Sciatic nerve (tissue), 2 donors: ENCODE measurements at regions not wholly inside any gene's neighbourhood (a gene's known extent, or its start where the extent isn't known, plus 50 kb on each side); places are given as distances from the start of the nearest gene placed in this dataset.

Source experiments
- ATAC-seq: fragments of 200-7000 bp; cut with Tn5 transposase; one replicate; pipeline ENCODE4 v1.9.1; 2020; ENCODE audit warnings: mild to moderate bottlenecking, moderate library complexity
- DNase-seq: peaks from one replicate; pipeline ENCODE4 v3.0.0-alpha.2; 2020; ENCODE audit warnings: low spot score
- intact Hi-C: fragments of 100-400 bp; cut with DNase I; formaldehyde crosslinking; loops from one replicate; pipeline ENCODE4 v1.14.2; 2022
- donor health status: DM: no; HTN: no; CAD: no.
- donor health status: DM: no; HTN: no; CAD: no.

DNA sequence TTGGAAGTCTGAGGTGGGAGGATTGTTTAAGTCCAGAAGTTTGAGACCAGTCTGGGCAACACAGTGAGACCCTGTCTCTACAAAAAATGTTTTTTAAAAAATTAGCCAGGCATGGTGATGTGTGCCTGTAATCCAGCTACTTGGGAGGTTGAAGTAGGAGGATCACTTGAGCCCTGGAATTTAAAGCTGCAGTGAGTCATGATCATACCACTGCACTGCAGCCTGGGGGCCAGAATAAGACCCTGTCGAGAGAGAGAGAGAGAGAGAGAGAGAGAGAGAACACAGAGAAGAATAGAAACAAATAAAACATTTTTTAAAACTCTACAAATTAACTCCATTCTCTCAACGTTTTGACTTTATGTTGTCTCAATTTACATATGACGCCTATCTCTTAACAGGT lies 111.8 kb downstream of the BARX1 start:
- intact Hi-C loops = no loop called here
- no peak for ATAC-seq
- no peak for DNase-seq

DNA sequence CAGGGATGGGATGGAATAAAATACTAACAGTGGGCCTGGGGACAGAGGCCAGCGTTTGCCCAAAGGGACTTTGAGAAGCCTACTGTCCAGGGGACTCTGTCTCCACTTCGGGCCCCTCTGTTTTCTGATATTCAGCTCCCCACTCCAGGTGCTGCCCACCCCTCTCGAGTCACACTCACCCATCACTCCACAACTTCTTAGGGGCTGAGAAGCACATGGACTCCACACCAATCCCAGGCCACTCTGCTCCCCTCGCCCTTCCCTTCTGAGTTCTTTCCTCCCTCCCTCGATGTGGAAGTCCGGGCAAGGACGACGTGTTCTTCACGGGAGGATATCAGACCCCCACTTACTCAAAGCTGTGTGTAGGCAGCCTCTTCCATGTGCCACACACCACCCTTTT lies 124.5 kb downstream of the BARX1 start:
- DNase-seq = no peak

DNA sequence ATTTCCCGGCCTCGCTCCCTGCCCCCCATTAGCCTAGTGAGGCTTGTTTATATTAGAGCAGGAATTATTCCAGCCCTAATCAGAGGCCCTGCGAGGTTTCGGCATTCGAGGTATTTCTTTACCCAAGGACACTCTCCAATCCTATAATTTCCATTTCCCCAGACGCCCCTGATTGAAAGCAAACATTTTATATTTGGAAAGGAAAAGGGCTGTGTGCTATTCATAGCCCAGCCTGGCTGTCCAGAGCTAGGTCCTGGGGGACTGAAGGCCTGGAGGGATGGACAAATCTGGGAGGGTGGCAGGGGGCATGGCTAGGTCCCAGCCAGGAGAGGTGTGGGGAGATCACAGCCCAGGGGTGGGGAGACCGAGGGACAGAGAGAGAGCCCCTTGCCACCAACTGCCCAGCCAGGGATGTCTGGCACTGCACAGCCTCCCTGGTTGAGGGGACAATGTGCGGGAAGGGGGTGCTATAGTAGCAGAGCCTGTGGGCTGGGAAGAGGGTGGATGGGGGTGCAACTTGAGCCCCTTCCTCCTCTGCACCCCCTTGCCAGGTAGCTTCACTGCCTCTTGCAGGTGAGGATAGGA lies 125.1 kb downstream of the BARX1 start:
- DNase-seq (no peak), ATAC-seq (no peak)
- intact Hi-C loops = no loop called here

More for the DNA sequence above, 124.5 kb downstream of the BARX1 start:
- intact Hi-C loops = no loop called here
- no peak for ATAC-seq

DNA sequence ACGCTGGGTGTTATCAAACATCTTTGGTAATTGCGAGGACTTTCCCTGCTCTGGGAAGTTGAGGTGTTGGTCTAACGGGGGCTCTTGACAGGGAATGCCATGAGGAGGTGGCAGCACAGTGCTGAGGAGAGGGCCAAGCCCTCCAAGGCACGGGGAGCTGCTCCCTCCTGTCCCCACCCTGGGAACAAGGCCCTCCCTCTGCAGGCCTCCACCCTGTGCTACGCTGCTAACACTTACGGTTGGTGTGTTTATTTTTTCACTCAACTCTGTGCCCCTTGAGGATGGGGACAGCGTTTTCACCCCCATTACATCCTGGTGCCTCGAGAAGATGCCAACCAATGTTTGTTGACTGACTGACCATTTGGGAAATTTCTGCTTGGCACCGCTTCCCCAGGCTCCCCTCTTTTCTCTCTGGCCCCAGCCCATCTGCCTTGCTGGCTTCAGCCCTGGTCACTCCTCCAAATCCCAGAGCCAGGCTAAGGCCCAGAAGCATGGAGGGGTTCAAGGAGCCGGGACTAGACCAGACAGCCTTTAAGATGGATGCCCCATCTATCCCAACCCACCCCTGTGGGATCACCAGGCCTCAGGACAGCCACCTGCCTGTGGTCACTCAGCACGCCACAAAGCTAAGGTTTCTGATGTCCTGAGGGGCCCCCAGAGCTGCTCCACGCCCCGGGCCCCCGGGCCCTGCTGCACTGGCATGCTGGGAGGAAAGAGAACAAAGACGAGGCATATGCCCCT lies 125.7 kb downstream of the BARX1 start:
- intact Hi-C loops = no loop called here
- ATAC-seq (no peak), DNase-seq (no peak)

DNA sequence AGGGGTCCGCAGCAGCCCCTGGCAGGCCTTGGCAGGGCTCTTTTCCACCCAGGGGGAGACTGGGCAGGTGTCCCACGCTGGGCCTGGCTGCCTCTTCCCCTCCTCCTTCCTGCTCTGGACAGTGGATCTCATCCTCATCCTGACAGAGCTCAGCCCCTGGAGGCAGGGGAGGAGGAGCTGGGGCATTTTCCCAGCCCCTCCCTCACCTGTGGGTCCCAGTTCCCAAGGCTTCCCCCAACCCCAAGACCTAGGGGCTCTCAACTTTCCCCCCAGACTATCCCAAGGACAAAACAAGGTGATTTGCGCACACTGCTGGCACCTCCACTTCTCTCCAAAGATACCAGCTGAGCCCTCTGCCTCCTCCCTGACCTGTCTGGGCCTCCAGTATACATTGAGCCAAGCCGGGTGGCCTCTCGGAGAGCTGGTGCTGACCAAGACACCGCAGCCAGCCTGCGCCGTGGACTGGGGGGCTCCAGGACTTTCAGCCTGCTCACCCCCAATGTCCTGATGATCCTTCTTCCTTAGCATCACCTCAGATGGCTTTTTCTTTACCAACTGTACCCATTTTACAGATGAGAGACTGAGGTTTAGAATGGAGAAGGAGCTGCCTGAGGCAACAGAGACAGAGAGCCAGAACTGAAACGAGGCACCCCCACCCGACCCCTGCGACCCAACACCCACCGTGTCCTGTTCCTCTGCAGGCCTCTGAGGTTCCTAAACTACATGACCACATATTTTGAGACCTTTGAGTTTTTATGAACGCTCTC lies 126.6 kb downstream of the BARX1 start:
- no peak for ATAC-seq
- intact Hi-C loops = no loop called here
- no peak for DNase-seq

DNA sequence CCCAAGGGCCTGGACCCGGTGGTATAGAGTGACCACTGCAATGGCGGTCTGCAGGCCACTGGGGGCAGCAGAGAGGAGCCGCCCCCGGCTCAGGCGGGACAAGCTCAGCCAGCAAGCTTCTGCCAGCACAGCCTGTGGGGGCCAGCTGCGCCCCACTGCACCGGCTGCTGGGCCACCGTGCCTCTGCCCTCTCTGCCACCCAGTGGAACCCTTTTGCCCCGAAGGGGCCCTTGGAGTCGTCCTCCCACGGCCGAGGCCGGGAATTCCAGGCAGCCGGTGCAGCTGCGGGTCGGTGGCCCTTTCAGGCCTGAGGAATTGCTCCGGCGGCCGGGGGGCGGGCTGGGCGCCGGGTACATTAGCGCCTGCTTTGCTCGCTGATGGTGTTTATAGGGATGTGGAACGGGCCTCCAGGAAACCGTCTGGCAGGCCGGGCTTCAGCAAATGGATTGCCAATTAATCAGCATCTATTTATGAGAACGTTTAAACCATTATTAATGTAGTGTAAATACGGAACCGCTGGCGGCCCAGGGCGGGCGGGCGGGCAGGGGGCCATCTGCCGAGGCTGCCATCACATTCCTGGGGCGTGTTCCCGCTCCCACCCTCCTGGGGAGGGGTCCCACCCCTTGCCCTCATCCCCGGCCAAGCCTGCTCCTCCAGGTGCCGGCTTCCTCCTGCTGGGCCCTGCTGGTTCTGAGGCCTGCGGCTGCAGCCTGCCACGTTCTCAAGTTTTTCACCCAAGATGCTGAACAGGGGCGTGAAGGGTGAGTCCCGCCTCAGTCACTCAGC lies 127.4 kb downstream of the BARX1 start:
- DNase-seq (peak; percentile 61), ATAC-seq (peak; percentile 81)
- intact Hi-C loops = no loop called here

DNA sequence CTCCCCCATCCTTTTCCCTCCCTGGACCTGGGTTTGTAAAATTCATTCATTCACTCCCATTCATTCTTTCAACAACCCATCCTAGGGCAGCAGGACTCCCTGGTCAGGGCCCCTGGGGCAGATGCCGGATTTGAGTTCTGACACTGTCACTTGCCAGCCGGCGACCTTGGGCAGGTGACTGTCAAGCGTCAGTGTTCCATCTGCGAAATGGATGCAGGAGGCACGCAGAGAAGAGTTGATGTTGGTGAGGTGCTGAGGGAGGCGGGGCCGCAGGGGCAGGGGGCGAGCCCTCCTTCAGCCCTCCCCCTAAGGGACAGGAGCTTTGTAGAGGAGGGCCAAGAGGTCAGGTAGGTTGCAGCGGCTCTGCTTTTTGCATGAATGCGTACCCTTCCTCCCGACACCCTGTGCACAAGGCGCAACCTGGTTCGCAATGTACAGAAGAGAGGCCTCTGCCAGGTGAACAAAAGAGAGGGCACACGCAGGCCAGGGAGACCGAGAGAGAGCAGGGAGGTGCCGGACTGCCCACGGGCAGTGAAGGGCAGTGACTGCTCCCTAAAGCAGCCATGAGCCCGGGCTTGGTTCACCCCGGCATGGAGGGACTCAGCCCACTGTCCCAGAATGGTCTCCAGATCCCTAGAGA lies 128.1 kb downstream of the BARX1 start:
- intact Hi-C loops = no loop called here
- DNase-seq = no peak
- ATAC-seq = peak; percentile 39

DNA sequence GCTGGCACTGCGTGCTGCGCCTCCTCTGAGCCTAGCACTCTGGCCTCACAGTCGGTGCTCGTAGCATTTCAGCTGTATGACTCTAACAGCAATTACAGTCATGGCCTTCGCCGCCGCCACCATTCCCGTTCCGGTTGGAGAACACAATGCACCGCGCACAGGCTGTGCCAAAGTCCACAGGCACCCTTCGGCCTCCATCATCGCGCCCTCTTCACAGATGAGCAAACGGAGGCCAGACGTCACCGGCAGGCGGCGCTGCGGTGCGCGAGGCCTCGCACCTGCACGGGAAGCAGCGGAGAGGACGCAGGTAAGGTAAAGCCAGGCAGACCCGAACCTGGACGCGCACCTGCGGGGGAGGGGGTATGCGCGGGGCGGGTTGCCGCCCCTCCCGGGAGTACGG lies 128.9 kb downstream of the BARX1 start:
- intact Hi-C loops = no loop called here
- peak; percentile 47 for DNase-seq
- ATAC-seq = no peak

DNA sequence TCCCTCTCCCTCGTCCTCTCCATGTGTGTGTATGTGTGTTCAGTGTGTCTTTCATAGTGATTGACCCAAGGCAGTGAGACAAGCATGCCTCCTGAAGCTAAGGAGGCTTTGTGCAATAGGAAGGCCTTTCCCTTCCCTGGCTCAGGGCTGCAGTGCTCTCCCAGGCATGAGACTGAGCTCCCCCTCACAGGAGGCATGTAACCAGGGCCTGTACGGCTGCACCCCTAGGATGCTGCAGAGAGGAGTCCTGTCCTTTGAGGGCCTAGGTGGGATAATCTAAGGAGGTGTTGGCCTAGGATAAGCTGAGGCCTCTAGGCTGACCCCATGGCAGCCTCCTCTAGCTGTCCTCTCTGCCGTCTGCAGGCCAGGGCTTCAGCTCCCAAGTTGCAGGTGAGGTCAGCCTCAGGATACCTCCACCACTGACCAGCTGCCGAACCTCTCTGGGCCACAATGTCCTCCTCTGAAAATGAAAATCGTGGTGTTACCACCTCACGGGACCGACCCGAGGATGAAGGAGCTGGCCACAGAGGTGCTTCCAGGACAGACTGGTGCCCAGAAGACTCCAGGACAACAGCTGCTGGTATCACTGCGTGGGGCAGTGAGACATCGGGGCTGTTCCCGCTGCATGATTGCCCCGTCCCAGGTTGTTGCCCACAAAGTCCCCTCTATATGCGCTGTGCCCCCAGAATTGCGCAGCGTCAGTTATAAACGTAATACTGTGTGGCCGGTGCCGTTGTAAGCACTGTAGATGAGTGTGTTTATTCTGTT lies 129.6 kb downstream of the BARX1 start:
- intact Hi-C loops = no loop called here
- ATAC-seq = no peak
- DNase-seq = no peak

DNA sequence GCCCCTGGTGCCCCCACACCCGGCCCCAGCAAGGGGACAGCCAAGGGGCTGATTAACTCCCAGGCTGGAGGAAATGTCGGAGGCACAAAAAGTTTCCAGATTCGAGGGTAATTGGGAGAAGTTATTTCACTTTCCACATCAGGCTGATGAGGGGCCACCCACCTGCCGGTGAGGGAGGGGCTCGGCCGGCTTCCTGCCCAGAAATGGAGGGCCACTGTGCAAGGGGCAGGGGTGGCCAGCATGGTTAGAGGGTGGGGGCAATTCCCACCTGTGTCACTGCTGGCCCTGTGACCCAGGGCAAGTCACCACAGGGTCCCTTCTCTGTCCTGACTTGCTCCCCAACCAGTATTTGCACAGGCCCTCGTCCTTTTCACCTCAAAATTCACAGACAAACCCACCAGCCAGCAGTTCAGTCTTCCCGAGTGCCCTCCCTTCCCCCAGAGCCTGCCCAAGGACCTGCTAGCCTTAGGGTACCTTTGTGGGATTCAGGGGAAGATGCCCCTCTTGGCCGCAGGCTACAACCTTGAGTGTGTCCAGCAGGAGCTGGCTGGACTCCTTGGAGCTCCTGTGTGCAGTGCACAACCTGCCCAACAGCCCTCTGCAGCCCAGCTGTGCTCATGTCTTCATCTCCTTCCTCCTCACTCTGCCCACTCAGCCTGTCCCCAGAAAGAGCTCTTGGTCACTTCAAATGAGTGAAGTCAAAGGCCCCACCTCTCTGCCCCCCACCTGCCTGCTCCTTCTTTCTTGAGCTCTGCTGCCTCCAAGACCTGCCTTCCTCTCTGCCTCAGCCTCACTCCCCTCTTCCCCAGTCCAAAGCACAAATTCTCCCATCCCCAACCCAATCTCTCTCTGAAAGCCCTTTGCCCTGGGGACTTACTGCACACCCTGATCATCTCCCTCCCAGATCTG lies 130.5 kb downstream of the BARX1 start:
- intact Hi-C loops = no loop called here
- ATAC-seq (no peak), DNase-seq (no peak)

DNA sequence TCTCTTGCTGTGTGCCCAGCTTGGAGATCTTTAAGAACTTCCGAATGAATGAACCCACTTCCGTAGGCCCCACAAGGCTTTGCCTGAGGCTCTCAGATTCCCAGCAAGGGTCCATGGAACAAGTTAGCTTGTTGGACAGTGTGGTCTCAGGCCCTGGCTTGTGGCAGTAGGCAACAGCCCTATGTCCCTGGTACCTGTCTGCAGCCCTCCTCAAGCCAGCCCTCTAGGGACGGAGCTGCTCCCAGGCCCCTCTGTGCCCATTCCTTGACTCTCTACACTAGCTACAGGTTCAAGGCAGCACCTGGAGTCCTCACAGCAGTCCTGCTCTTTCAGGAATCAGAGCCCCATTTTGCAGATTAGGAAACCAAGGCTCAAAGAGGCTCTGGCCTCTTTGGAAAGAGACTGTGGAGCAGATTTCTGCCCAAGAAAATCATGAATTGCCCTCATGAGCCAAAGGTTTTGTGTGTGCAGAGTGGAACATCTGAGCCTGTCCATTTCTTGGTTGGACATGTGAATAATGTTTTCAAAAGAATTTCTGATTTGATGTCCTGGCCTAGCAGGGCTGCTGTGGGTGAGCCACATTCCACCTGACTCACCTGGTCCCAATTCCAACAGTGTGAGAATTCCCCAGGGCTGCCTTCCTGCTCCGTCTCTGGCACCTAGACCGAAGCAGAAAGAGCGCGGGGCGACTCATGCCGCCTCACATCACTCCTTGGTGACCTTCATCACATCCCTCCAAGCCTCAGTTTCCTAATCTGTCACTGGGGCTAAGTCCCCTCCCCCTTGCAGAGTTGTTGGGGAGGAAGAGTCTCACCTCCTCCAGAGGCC lies 131.7 kb downstream of the BARX1 start:
- ATAC-seq (no peak), DNase-seq (no peak)
- intact Hi-C loops = no loop called here

DNA sequence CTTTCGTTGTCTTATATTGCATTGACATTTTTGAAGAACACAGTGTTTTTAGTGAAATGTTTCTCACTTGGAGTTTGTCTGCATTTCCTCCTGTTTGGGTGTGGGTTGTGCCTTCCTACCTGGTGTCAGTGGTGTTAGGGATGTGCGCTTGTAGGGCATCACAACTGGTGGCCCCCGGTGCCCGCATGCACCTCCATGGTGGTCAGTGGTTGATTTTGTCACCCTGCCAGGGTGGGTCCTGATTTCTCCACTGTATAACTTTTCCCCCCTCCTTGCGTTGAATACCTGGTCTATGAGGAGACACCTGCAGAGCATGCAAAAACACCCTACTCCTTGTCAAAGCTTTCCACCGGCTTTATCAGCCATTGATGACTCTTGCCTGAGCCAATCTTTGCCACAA lies 132.9 kb downstream of the BARX1 start:
- DNase-seq (no peak), ATAC-seq (no peak)
- intact Hi-C loops = no loop called here

DNA sequence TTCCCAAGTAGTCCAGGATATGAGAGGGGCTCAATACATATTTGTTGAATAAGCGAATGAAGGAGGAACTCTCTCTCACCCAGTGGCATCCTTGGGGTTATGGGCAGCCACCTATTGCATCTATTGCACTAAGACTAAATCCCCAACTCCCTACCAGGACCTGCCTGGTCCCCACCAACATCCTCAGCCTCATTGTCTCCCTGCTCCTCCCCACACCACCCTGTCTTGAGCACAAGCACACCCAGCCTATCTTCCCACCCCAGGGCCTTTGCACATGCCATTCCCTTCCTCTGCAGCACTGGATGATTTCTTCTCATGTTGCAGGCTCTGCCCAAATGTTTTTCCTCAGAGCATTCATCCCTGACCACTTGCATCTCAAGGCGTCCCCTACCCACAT lies 133.8 kb downstream of the BARX1 start:
- ATAC-seq (no peak), DNase-seq (no peak)
- intact Hi-C loops = no loop called here

DNA sequence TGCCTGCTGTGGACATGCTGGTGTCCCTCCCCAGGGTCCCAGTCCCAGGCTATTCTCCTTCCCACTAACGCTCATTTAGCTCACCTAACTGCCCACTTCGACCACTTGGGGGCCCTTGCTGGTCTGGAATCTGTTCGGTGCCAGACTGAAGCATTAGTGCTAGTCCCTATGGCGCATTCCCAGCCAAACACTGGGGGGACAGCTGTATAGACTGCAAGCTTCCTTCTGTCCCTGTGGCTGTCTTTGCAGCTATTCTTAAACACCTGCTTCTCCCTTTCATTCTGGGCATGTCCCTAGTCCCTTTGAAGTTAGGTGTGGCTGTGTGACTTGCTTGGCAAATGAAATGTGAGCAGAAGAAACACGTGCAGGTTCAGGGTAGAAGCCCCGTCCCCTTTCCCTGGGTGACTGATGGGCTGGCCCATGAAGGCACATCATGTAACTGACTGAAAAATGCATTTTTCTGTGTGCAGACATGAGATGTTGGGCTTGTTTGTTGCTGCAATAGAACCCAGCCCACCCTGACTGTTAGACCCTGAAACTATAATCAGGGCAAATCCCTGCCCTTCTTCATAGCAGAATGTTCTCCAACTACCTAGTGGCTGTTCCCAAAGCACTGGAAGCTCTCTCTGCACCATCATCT lies 134.4 kb downstream of the BARX1 start:
- intact Hi-C loops = no loop called here
- ATAC-seq = no peak

DNA sequence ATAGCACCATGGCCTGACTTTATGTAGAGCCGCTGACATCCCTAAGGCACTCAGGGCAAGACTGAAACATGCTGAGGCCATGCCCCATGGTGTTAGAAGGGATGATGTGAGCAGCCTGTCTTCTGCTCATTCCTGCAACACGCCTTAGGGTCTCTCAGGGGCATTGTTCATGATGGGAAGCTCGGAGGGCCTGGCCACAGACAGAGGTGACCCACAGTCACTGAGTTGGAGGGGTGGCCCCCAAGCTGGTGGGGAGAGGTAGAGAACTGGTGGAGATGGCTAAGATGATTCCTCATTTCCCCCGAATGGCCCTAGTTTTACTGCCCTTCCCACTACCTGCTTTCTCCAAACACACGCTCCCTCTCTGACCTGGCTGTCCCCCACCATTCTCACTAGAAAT lies 135.2 kb downstream of the BARX1 start:
- no peak for DNase-seq
- ATAC-seq = no peak
- intact Hi-C loops = no loop called here

More for the DNA sequence above, 134.4 kb downstream of the BARX1 start:
- no peak for DNase-seq

DNA sequence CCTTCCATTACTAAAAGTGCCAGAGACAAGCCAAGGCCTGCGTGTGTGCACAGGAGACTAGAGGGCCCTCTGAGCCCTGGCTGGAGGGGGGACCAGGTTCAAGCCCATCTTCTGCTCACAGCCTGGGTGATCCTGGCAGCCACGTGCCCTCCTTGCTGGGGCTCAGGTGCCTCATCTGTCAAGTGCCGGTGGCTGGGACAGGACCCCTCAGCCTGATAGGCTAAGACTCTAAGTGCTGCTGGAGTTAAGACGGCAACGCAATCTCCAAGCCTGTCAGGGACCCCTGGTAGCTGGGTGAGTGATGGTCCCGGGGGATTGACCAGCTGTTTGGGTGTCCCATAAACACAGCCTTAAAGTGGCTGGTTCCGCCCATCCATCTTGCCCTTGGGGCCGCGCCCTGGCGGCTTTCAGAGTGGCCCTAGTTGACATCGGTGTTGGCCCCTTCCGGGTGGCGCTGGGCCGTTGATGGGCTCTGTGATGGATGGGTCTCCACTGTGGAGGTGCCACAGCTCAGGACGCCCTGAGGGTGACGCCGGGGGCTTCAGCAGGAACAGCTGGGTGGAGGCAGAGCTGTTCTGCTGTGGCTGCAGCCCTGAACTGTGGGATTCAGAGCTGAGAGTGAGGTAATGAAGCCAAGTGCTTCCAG lies 136.2 kb downstream of the BARX1 start:
- DNase-seq (peak; percentile 43), ATAC-seq (no peak)
- intact Hi-C loops = no loop called here
